Activated T-cell treated with anti-CD3 and anti-CD28 coated beads for 4 hours (primary cell): ENCODE measurements at regions not wholly inside any gene's neighbourhood (a gene's known extent, or its start where the extent isn't known, plus 50 kb on each side); places are given as distances from the start of the nearest gene placed in this dataset.

ENCODE experiments used
- DNase-seq: peaks from one replicate; pipeline ENCODE4 v3.0.0-alpha.2; 2020

DNA sequence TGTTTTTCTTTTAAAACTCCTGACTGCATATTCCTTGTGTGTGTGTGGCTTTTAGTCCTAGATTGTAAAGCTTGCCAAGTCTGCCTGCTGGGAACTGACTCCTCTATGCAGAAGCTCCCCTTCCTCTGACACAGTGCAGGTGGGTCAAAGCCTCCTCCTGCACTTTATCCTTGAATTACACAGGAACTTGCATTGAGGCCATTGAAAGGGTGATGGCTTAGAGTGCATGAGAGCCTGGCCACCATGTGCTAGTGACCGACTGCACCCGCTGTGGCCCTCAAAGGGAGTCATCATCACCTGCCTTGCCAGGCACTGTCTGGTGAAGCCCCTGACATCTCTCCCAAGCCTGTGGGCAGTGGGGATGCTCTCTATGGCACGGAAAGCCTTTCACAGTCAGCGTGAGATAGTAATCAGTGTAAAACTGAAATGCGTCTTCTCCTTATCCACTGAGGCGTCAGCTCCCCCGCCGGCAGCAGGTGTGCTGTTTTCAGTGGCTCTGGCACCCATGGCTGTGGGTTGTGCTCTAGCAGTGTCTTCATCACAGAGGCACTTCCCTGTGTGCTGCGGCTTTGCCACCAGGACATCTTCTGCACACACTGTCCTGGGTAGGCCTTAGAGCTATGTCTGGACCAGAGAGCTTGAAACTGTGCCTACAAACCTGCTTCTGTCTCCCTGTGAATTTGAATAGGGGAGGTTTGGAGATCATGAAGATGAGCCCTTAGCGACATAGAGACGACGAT, 87.9 kb downstream of the THBS2 start:
- no peak for DNase-seq

DNA sequence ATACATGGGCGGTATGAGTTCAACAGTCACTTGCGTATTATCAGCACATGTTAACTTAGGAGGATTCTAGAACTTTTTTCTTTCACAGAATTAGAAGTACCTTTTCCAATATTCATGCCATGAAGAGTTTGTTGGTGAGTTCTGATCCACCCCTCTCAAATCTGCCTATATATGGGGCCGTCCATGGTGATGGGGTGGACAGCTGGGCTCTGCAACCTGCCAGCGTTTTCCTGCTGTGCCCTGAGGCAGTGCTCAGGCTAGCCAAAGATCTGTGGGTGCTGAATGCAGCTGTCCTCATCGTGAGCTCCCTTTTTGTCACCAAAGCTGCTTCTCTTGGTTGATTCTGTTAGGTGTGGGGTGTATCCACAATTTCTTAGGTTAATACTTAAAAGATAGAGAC, 88.7 kb downstream of the THBS2 start:
- no peak for DNase-seq

DNA sequence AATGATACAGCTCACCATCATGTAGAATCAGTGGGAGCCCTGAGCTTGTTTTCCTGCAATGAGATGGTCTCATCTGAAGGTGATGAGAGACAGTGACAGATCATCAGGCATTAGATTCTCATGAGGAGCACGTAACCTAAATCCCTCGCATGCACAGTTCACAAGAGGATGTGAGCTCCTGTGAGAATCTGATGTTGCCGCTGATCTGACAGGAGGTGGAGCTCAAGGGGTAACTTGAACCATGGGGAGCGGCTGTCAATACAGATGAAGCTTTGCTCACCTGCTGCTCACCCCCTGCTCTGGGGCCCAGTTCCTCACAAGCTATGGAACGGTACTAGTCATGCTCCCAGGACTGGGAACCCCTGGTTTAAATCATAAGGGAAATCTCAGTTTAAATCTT, 89.2 kb downstream of the THBS2 start:
- no peak for DNase-seq

DNA sequence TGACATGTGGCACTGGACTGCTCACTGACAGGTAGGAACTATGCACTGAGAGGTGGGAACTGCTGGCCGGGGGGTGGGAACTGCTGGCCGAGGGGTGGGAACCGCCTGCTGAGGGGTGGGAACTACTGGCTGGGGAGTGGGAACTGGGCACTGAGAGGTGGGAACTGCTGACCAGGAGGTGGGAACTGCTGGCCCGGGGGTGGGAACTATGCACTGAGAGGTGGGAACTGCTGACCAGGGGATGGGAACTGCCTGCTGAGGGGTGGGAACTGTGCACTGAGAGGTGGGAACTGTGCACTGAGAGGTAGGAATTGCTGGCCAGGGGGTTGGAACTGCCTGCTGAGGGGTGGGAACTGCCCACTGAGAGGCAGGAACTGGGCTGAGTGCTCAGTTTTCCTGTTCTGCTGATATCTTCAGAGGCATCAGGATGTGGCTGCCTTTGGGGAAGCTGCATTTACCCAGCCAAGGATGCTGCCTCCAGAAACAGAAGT, 90.2 kb downstream of the THBS2 start:
- DNase-seq, result no peak

DNA sequence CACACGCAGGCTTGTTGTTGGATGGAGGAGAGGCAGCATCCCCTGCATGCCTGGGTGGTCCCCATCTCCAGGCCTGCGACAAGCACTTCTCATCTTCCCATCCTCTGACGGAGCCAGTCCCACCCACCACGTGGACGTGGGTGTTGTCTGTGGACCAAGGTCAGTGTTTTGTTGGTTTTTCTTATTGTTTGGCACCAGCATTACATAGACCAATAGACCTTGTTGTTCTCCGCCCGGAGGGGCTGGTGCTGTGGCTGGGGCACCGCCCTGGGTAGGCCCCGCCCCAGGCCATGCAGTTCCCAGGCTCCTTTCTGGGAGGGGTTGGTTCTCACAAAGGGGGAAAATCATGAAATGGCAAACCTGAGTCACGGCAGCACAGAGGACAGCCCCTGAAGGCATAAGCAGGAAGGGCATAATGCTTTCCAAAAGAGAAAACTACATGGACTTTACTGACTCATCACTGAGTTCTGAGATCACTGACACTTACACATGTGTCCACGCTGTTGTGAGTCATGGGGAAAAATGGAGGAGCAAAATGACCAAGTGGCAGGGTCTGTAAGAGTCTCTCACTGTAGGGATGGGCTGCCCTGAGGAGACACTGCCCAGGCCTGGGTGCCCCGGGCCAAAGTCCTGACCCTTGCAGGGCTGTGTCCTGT, 90.8 kb downstream of the THBS2 start:
- no peak for DNase-seq

DNA sequence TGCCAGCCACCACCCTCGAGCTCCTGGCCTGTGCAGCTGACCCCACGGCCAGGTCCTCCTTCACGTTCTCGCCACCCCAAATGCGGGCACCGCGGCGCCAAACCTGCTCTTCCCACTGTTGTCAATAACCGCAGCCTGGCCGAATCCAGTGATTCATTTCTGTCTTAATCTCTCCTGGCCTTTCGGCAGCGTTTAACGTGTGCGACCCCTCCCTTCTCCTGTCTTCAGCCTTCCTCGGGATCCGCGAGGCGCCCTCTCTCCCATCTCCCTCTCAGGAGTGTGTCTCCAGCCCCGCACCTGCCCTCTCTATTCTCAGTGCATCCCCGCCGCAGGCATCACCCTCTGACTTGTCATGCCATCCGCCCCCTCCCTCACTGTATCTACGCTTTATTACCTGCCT, 91.4 kb downstream of the THBS2 start:
- no peak for DNase-seq

DNA sequence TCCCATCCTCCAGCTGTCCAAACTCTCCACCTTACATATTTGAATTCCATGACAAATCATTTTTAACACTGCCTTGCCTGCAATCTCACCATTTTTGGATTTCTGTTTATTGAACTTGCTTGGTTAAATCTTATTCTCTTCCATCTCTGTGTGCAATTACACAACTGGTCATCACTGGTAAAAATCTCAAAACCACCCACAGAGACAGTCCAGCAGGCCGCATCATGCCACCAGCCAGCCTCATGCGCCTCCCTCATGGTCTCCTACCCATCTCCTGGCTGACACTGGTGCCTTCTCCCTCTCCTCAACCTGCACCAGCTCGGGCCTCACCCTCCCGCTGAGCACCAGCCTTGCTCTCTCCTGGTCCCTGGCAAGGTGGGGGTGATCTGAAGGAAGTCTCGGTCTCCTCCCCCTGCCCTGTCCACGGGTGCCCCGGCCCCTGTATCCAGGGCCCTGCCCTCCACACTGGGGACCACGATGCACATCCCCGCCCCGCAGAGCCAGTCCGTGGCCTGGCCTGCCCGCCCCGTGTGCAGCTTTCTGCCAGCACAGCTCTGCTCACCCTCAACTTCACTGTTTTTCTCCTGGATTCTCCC, 92.0 kb downstream of the THBS2 start:
- DNase-seq, result no peak

DNA sequence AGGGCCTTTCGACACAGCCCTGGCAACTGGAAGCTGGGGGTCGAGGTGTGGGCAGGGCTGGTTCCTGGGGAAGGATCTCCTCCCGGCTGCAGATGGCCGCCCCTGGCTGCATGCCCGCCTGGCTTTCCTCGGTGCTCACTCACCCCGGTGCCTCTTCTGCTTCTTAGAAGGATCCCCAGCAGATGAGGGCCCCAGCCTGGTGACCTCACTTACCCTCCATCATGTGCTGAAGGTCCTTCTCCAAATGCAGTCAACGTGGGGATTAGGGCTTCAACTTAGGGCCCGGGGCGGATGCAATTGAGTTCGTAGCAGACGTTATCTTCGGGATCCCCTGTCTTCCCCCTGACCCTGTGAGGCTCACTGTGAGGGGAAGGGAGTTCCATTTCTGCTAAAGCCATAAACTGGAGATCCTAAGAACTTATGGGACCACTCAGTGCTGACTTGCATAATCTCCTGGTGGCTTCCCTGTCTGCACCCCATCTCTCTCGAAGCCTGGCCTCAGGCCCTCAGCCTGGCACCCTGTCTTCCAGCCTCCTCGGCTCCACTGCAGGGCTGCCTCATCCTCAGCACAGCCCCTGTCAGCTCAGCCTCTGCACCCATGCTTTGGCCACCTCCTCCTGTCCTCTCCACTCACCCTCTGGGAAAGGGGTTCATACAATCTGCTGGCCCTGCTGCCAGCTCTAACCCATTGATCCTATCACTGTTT, 92.6 kb downstream of the THBS2 start:
- no peak for DNase-seq

DNA sequence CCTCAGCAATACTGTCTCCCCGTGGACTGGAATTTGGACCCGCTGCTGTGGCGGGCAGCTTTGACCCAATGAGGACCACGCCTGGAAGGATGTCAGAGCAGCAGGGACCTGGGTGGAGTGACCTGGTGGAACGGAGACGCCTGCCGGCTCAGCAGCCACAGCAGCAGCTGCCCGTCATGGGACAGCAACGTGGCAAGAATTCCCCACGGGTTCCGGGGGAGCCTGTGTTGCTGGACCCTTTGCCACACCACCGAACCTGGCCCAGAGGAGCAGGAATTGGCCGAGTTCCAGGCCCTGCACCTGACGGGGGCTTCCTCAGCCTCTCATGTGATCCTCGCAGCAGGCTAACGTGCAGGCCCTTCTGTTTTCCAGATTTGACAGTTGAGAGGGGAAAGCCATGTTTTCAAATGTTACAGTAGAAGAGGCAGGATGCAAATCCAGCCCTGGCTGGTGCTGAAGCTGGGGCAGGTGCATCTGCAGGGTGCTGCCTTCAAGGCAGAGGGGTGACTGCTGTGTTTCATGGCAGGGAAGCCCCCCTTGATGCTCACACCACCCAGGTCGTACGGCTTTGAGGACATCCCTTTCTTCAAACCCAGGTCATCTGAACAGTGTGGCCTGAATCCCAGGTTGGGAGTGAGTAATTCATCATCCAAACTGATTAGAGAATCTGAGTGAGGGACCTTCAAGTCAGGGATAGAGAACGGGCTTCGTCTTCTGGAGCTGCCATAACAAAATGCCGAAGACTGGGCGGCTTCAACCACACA, 93.4 kb downstream of the THBS2 start:
- DNase-seq, result no peak

DNA sequence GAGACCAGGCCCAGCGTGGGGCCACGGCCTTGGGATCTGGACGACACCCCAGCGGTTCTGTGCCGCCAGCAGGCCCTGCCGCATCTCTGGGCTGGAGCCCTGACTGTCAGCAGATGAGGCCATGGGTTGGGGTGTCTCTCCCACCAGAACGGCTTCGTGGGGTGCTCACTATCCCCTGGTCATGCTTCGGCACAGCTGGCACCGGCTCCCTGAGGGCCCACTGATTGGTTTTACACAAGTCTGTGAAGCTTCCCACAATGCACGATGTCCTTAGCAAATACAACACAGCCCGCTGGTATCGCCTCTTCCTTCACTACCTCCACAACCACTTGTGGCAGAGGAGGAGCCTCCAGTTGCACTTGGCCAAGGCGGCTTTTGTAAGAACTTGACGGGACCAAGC, 94.3 kb downstream of the THBS2 start:
- DNase-seq, result no peak

DNA sequence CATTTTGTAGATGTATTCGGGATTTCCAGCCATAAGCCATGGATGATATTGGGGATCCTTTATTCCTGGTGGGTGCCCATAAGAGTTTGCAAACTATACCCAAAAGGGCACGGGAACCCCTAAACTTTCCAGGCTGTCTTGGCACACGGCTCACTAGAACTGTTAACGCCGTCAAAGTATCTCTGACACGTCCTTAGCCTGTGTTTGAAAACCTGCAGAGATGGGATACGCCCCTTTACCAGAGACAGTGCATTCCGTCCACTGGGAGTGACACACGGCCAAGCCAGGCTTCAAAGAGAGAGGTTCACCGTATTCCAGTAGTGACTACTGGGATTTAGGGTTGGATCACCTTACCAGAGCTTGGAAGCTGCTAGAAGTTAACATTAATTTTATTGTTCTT, 95.0 kb downstream of the THBS2 start:
- DNase-seq, result no peak

DNA sequence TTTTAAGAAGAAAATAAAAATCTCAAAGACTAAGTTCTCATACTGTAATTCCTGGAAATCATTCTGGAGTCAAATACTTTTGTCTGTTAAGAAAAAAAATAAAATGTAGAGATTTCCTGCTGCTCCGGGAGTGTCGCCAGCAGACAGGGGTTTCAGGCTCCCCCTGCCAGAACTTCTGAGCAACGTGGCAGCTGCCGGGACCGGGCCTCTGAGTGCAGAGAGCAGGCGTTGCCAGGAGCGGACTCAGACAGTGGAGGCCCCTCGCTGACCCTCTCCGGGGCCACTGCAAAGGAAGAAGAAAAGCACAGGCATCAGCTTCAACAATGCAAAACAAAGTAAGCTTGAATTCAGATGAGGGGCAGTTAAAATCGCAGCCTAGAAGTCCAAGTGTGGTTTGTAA, 95.5 kb downstream of the THBS2 start:
- DNase-seq, result no peak

DNA sequence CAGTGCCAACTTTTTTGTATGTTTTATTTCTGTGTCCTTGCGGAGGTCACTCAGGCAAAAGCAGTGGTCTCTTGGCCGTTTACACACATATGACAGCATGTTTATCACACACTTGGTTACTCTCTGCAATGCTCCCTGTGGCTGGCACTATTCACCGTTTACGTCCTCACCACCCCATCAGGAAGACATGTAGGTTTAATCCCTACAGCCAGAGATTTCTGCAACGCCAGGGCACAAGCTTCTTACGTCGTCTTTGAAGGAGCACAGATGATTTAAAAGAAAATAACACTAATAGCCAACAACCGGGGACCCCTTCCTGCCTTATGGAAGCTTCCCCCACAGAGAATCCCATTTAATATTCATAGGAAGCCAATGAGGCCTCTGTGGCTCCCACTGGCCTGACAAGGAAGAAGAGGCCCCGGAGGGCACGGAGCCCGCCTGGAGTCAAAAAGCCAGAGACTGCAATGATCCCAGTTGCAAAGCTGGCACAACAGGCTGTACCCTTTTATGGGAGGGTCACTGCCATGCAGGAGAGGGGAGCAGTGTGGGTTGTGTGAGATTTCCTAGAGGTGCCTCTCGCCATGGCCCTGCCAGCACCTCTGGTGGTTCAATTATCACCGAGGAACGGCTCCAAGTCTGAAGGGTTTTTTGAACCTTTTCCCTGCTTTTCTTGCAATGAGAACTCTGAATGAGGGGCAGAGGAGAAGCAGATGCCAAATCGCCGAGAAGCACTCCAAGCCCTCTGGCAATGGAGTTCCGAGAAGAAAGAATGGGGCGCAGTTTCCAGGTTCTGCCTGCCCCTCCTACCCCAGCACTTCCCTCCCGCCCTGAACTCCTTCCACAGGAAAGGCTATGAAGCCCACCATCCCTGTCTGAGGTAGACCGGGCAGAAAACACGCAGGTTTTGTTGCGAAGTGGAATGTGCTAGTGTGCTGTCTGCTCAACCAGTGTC, 96.2 kb downstream of the THBS2 start:
- DNase-seq, result no peak

DNA sequence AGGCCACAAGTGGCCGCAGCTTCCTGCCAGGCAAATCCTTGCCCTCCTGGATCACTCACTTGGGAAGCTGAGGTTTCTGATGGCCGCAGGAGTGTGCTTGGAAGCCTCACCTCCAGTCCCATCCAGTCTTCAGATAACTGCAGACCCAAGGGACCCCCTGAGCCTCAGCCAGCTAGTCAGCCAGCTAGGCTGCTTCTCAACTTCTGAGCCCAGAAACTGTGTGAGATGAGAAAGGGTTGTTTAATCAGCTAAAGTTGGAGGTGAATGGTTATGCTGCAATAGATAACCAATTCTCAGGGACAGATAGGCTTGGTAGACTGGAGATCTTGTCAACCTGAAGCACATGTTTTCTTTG, 96.9 kb downstream of the THBS2 start:
- DNase-seq, result no peak

DNA sequence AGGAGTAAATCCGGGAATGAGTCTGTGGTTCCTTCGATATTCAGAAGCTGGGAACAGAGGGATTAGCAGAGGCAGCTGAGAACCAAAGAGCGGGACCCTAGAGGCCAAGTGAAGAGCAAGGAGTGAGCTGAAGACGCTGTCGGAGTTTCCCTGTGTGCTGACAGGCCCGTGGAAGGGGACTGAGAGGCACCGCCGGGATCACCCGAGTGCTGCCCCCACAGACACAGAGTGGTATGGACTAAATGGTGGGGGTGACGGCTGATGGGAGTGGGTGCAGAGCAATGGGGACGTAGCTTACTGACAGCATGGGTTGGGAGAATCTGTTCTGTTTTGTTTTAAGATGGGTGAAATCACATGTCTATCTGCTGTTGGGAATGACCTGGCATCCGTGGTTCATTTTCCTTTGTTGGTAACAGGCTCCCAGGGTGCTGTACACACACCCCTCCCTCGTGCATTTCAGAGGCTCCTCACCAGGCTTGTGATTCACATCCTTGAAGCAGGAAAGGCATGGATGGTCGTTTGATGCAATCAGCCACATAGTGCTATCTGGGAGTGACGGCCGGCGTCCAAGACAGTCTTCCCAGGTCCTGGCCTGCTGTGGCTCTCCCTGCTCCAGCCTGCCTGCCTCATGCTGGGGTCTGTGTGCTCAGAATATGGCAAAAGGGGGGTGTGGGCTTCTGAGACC, 97.4 kb downstream of the THBS2 start:
- no peak for DNase-seq

DNA sequence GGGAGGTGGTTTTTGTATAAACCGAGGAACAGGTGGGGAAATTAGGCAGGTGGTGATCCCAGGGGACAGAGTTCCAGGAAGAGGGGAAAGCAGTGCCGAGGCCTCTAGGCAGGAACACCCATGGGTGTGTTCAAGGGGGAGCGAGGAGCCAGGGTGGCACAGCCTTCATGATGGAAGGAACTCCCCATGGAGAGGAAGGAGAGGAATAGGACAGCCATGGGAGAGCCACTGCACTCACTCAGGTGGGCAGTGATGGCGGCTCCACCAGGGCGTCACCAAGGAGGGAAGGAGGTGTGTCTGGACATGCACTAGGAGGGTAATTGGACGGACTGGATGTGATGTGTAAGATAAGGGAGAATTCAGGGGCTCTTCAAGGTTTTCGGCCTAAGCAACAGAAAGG, 98.2 kb downstream of the THBS2 start:
- no peak for DNase-seq

DNA sequence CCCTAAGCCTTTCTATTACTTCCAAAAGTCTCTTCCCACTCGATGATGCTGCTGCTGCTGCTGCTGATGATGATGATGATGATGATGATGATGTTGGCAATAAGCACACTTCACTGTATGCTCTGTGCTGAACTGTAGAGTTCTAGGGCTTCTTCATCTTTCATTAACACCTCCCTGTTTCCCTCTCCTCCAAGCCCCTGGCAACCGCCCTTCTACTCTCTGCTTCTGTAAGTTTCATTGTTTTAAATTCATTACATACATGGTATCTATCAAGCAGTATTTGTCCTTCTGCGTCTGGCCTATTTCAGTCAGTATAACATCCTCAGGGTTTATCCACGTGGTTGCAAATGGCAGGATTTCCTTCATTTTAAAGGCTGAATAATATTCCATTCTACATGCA, 100.2 kb downstream of the THBS2 start:
- no peak for DNase-seq

DNA sequence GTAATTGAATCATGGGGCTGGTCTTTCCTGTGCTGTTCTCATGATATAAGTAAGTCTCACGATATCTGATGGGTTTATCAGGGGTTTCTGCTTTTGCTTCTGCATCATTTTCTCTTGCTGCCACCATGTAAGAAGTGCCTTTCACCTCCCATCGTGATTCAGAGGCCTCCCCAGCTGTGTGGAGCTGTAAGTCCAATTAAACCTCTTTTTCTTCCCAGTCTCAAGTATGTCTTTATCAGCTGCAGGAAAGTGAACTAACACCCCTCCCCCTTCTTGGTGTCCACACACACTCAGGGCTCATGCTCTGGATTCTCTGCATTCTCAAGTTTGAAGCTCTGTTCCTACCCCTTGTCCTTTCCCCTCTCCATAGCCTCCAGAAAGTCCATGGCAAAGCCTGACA, 107.1 kb downstream of the THBS2 start:
- no peak for DNase-seq

DNA sequence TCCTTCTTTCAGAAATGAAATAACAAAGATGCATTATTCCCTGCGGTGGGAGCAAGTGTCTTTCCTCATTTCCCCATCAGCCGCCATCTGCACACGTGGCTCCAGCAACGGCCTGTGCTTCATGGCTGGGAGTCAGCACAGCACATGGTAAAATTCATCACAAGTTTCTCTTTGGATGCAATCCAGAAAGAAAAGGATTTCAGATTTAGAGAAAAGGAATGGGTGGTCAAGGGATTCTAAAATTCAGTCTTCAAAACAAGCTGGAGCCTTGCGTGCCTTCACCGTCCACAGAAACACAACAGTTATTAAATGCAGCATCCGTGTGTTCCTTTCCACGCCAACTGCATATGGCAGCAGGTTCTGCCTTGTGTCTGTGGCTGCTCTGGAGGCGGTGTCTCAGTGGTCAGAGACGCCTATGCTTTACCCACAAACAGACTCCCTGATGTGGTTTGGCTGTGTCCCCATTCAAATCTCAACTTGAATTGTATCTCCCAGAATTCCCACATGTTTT, 107.6 kb downstream of the THBS2 start:
- DNase-seq, result no peak

DNA sequence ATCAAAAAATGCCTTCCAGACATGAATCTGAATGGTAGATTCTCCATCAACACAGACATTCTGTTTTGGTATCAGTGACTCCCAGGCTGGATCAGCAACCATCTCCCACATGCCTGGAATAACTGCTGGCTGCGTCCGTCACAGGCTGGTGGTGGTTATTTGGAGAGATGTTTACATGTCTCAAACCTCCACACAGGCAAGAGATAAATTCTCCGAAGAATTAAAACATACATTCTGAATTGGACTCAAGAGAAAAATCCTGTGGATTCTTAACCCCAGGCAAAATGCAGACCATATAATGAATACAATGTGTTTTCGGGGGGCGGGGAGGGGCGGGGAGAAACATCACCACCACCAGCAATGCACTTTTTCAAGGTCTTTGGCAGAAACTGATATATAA, 108.2 kb downstream of the THBS2 start:
- DNase-seq, result no peak

DNA sequence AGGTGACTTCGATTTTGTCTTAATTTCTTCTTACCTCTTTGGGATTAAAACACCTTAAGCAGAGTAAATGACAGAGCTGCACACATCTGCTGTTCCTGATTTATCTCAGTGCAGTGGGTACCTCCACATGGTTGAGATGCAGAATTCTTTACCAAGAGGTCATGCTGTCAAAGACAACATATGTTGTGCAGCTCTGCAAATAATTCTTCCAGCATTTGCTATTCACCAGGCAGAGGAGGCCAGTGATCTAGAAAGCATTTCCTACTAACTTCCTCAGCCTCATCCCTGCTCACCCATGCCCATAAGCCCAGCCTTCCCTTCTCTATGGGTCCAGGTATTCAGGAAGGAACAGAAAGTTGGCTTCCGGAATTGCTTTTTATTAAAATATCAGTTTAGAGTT, 109.3 kb downstream of the THBS2 start:
- DNase-seq, result no peak
